Ovary (tissue), 3 donors: ENCODE measurements at regions not wholly inside any gene's neighbourhood (a gene's known extent, or its start where the extent isn't known, plus 50 kb on each side); places are given as distances from the start of the nearest gene placed in this dataset.

Experiments used
- CTCF ChIP-seq, 3 donors: fragments of 450-650 bp in 2 of 3; fragments of 200-600 bp in 1 of 3; IDR thresholded peaks; one replicate each; pipeline versions ENCODE4 v1.5.1 to v1.8.0; 2016 to 2022; ENCODE audit warnings: antibody characterized with exemption in 3 of 3, mild to moderate bottlenecking in 1 of 3
- EP300 ChIP-seq: sonication (generic); formaldehyde crosslinking; IDR thresholded peaks from one replicate; pipeline ENCODE4 v1.6.1; 2017; ENCODE audit warnings: antibody characterized with exemption
- POLR2A ChIP-seq: fragments of 450-650 bp; IDR thresholded peaks from one replicate; pipeline ENCODE4 v1.6.1; 2017; ENCODE audit warnings: antibody characterized with exemption, mild to moderate bottlenecking, moderate library complexity
- donor health status: DM: no; HTN: no; CAD: no.

- TF ChIP-seq CTCF (IDR thresholded peaks at IDR 0.05) (no peak), POLR2A (no peak), EP300 (no peak)
These were observed 618.8 kb upstream of the GRID2 start for GRCh38 chr4:91684955-91685354.
